Femur (tissue), 1 donor: ENCODE measurements at regions not wholly inside any gene's neighbourhood (a gene's known extent, or its start where the extent isn't known, plus 50 kb on each side); places are given as distances from the start of the nearest gene placed in this dataset.
"Not testable (repeated sequence)": the region's sequence is repeated elsewhere in the genome, so short reads cannot be mapped to it uniquely, and the experiment has no call there.

Experiments used
- DNase-seq: peaks from one replicate; pipeline ENCODE4 v3.0.0-alpha.2; 2017

DNA sequence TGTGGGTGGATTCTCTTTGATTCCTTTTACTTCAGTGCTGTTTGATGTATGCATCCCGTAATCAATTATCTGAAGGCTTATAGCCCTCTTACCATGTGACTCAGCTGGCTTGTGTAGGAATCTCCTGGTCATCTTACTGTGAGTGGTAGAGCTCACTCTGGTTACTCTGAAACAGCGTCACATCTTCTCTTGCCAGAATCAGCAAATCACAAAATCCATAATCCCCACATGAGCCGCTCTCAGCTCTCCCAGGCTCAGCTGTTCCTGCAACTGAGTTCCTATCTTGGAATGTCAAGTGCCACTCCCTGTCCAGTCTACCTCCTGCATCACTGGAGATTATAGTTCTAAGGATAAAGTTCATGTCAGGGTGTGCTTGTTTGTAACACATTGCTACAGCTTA, 278.0 kb downstream of the FBXO8 start:
- no peak for DNase-seq

DNA sequence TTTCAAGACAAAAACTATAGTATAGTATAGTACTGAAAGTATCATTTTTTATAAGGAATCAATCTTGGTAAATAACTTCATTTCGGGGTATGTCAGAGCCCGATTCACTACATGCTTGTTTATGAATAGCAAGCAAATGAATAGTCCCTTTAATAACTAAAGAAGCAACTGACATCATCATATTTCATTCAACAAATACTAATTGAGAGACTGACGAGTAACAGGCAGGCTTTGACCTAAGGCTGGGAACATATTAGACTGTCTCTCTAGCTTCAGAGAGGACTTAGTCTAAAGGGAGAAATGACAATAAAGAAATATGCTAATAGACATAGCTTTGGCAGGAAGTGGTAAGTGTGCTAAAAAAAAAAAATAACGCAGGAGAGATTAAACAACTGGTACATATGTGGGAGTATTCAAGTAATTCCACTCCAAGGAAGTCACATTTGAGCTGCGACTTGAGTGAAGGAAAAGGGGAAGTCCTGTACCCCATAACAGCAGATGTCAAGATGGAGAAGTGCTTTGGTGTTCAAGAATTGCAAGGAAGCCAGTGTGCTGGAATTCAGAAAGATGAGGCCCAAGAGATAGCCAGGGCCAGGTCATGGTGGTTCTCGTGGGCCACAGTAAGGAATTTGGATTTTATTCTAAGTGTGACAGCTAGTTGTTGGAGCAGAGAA, 284.9 kb downstream of the FBXO8 start:
- no peak for DNase-seq

DNA sequence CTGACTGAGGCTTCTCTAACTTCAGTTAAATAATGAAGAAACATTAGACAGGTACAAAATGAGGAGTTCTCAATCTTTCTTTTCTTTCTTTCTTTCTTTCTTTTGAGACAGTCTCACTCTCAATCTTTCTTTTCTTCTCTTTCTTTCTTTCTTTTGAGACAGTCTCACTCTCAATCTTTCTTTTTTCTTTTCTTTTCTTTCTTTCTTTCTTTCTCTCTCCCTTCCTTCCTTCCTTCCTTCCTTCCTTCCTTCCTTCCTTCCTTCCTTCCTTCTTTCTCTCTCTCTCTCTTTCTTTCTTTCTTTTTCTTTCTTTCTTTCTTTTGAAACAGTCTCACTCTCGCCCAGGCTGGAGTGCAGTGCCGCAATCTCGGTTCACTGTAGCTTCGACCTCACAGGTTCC, 287.7 kb downstream of the FBXO8 start:
- DNase-seq: not testable (repeated sequence)

DNA sequence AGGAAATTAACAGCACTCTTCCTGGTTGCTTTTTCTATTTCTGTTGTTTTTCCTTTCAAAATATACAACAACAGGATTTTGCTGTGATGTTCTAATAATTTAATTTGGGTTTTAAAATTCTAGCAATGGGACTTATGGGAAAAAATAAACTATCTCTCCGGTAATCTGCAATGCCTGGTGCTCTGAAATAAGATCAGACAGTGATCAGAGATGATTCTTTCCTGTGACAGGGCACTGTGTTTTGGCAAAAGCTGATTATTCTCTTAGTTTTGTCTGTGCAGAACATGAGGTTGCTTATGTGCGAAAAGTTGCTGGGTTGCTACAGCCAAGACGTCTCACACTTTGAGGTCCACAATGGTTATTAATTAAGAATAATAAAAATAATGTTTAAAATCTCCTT, 291.7 kb downstream of the FBXO8 start:
- DNase-seq: no peak

DNA sequence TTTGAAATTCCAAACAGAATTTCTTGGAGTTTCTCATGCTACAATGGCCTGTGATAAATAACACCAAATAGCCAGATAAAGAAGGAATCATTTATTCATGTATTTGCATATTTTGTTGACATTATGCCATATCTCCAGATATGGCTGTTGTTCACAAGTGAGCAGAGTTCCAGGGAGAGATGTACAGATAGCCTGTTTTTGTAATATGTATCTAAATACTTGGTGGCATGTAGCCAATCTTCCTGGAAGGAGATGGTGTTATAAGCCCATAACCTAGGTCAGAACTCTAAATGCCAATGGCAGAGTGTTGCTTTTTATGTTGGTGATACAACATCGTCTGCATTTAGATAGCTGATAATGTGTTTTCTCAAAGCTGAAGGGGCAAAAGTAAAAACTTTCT, 292.2 kb downstream of the FBXO8 start:
- no peak for DNase-seq

DNA sequence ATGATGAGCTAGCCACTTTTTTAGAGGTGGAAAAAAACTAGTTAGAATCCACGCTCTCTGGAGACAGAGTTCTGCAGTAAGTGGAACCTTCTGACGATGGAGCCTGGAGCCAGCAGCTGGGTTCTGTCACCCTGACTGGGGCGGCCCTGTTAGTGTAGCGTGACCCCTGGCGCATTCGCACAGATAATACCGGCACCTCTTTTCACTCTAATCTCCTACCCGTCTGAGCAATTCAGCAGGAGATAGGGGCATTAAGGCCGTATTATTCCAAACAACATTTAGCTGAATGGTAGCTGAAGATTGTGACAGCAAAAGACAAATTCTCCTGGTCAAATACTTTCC, 292.6 kb downstream of the FBXO8 start:
- DNase-seq: no peak

DNA sequence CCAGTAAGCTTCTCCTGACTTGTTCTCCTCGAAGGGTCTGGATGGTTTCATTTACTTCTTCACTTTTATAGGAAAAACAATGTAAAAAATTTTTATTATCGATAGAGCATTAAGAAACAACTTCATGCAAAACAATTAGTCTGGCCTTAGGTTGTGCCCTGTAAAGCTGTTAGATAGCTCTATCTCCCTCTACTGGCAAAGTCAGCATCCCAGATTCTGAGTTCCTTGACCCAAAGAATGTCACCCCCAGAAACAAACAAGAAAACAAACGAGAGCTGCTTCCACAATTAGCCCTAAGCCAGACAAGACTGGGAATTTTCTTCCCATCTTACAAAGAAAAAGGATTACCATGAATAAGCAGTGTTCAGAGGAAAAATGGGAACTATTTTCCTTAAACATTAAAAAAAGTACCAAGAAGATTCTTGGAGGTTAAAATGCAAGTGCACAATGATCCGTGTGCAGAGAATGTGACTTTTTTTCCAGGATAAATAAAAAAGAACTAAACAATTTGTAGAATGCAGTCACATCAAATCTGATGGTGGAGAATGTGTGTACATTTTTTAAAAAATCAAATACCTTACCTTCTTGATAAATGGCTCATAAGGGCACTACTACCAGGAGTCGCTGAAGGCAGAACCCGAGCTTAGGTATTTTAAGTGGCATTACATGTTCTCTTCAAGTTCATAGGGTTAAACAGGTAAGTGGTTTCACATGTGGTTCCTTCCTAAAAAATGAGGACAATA, 293.2 kb downstream of the FBXO8 start:
- no peak for DNase-seq

DNA sequence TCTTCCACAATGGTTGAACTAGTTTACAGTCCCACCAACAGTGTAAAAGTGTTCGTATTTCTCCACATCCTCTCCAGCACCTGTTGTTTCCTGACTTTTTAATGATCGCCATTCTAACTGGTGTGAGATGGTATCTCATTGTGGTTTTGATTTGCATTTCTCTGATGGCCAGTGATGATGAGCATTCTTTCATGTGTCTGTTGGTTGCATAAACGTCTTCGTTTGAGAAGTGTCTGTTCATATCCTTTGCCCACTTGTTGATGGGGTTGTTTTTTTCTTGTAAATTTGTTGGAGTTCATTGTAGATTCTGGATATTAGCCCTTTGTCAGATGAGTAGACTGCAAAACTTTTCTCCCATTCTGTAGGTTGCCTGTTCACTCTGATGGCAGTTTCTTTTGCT, 319.9 kb downstream of the FBXO8 start:
- not testable (repeated sequence) for DNase-seq

DNA sequence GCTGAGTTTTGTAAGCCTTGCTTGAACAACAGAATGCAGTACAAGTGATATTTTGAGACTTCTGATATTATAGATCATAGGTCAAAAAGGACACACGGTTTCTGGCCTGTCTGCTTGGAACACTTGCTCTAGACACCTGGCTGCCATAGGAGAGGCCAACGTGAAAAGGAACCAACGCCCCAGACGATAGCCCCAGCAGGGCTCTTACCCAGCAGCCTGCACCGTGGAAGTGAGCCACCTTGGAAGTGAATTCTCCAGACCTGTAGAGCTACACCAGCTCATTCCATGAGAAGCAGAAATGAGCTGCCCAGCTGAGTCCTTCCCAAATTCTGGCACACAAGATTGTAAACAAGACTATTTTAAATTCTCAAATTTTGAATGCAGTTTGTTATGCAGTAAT, 323.1 kb downstream of the FBXO8 start:
- DNase-seq: no peak

DNA sequence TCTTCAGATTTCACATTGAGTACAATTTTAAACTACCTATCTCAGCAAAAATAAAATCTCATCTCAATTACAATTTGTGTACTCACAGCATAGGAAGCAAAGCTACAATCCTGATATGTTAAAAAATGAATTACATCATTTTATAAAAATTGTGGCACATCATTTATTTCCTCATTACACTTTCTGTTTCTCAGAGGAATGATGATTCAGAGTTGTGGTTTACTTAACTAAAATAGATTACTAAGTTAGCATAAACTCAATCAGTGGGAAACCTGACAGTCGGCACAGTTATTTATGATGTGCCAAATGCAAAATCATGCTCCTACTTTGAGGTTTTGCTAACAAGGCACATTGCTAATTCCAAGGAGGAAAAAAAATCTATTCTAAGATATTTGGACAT, 325.0 kb downstream of the FBXO8 start:
- no peak for DNase-seq

DNA sequence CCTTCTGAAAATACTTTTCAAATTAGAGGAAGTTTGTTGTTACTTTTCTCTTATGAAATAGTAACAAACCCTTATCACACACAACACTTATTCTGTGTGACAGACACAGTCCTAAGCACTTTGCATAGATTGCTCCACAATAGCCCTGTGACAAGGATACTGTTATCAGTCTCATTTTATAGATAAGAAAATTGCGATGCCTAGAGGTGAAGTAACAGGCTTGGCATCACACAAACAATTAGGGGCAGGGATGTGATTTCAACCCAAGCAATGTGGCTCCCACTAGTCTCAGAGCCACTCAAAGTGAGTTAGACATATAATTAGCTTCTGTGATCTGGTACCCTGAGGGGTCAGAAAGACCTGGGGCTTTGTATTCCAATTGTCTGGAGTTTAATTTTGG, 339.9 kb downstream of the FBXO8 start:
- no peak for DNase-seq

DNA sequence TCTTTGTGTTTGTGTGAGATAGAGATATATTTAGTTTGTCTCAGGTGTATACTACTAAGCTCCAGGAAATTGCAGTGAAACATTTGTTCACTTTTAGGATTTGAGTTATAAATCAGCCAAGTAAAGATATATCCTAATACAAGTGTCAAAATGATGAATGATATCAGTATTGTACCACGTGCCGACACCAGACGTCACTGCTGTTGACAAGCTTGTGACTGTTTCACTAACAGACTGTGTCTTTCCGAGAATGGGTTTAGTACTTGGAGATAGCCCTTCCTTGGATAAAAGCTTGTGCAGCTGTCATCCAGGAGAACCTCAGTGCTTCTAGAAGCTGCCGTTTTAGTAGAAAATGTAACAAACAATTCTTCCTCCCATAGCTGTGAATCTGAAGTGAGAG, 343.3 kb downstream of the FBXO8 start:
- no peak for DNase-seq

DNA sequence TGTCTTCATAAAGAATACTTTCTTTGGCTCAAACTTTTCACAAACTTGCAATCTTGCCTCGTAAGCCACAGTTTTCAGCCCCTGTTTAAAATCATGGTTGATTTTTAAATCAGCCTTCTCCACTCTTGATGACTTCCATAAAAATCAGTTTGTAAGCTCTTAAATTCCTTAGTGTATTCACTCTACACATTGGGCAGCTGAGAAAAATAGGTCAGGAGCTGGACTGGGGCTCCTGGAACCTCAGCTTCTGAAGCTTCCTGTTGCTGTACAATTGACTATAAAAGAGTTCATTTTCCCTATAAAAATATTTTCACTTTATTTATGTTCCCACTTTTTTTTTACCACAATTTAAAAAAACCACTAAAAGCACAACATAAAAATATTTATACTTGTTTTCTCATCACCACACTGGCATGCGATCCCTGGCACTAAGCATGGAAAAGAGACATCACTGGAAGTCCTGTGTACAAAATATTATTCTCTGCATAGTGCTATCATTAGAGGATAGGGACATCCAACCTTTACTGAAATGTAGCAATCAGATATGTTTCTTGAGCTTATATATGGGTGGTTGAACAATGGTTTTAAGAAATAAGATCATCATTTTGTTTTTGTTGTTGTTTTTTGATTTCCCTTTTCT, 345.7 kb downstream of the FBXO8 start:
- no peak for DNase-seq

DNA sequence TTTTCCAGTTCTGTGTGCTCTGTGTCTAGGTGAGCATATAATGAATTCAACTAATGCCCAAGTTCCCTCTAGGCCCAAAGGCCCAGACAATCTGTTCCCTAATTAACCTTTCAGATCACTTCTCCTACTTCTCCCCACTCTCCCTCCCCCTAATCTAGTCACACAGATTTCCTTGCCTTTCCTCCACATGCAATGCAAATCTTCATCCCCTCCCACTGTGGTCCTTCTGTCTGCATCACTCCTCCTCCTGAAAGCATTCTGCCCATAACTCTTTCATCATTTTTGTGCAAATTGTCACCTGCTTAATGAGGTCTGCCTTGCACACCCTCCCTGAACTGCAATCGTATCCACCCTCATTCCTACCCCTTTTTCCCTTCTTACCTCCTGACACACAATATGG, 346.6 kb downstream of the FBXO8 start:
- no peak for DNase-seq

DNA sequence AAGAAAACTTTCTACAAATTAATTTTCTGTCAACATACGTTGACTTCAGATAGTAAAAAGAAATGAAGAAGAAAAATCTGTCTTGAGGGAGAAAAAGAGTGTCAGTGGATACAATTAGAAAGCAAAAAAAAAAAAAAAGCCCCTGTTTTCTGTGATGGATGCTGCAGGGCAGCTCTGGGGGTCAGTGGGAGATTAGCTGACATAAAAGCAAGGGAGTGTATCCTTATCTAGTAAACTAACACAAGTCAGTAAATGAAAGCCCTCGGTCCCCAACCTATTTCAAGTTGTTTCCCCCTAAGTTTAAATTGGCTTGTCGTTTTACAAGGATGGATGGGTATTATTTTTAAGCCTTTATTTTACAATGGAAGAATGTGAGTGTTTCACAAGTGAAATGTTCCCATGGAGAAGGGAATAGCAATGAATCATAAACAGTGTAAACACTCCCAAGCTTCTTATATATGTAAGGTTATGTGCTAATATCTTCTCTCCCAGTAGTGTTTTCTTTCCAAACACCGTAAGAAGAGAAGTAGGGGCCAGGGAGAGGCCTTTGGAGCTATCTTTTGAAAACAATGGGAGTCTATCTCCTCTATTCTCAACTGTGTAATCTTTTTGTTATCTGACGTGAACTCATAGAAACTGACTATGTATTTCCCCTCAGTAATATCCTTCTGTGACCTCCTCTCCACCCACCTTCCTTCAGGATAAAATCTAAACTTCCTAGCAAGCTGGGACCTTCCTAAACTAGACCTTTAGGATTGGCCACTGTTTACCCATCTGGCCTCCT, 347.7 kb downstream of the FBXO8 start:
- no peak for DNase-seq

DNA sequence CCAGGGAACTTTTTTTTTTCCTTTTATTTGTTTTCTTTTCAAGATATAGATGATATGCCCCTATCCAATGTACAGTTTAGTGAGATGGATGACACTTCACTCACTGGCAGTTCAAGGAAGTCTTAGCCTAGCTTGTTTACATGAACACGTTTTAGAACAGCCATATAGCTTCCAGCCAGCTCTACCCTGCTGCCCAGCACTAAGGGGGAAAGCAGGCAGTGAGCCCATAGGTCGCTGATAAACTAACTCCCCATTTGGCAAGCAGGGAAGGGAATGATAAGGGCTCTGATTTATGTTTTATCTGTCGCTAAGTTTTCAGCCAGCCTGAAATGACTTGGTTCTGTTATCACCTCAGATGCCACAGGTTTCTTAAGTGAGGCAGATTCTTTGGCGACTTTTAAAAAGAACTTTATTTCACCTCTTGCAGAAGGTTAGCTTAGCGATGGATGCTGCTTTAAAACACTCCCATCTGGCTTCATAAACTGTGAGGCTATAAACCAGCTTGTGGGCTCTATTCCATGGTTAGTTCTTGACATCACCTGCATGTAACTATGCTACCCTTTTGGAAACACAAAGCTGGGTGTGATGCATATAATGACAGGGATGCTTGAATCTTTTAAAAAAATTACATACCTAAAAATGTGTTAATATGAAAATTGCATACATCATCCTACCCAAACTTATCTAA, 348.4 kb downstream of the FBXO8 start:
- DNase-seq: no peak

DNA sequence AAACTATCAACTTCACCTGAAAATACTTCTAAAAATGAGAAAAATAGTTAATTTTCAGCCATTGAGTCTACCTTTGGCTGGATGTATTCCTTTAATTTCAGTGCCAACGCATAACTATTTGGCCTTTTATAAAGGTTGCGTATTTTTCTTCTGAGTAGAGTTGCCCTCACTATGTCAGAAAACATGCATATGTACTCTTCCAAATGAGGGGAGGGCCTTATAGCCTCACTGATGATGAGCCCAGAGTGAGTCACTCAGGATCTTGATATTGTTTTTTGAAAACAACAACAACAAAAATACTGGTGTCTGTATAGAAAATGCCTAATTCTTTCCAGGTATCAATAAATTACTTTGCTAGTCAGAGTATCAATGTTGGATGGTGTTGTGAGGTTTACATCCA, 349.3 kb downstream of the FBXO8 start:
- no peak for DNase-seq

DNA sequence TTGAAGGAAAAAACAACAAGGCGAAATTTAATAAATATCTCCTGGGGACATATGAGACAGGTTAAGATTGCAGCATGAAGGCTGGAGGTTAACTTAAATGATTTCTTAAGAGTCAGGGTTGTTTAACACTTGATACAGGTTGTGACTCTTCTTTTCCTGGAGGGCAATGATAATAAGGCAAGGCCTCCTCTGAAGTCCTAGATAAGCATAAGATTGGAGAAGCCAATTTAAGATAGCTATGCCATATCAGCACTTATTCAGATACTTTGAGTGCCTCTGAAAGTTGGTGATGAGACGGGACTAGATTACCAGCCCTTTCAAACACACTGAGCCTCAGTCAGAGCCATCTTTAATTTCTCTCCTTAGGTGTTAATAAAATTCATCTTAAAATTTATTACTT, 350.8 kb downstream of the FBXO8 start:
- DNase-seq: no peak

DNA sequence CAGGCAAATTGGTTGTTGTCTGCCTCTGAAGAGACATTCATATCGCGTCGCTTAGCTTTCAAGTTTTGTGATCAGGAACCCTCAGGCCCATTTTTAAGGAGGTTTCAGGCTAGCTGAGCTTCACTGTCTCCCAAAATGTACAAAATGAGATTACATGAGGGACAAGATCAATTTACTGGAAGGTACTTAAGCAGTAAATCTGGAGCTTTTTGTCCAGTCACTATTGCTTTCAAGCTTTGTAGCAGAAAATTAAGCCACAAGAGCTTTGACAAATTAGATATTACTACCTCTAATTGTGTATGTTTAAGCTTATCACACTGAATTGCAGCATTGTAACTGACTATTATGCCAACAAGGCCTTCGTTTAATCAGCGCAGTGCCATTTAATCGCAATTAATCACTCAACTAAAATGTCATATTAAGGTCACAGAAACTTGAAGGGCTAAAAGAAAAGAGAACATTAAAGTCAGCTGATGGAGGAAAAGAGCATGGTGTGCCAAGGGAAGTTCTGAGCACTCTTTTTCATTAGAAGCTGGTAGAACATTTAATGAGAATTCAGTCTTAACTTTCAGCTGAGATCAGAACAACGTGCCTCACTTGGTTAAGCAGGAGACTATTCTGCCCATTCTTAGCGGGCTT, 353.0 kb downstream of the FBXO8 start:
- DNase-seq: no peak

DNA sequence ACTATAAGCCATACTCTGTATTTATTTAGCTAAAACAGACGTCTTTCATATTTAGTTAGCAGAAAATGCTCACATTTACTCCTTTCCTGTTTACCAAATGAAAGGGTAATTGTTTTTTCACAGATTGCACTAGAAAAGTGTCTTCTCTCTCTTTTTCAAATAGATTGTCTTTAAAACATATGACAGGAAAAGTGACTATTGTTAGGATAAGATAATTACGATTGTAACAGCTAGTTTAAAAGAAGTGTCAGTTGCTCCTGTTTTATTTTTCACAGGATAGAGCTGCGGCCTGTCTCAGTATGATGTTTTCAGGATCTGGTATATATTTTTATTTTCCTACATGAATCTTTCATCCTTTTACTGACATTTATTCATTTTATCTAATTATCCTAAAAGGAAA, 353.5 kb downstream of the FBXO8 start:
- DNase-seq: no peak

DNA sequence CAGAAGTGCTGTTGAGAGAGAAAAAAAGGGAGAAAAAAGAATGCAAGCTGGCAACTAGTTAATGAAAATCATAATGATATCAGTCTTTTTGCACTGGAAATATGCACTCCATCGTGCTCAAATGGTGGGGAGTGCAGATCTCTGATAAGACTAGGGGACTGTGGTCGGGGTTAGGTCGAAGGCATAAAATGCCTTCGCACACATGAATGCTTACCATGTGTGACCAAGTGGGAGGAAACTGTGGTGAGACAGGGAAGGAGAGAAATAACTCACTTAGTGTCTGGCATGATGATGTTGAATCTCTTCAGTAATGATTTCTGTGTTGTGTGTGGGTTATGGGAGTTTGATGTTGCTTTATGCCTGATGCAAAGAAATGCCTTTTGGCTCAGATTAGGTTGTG, 358.9 kb downstream of the FBXO8 start:
- no peak for DNase-seq

DNA sequence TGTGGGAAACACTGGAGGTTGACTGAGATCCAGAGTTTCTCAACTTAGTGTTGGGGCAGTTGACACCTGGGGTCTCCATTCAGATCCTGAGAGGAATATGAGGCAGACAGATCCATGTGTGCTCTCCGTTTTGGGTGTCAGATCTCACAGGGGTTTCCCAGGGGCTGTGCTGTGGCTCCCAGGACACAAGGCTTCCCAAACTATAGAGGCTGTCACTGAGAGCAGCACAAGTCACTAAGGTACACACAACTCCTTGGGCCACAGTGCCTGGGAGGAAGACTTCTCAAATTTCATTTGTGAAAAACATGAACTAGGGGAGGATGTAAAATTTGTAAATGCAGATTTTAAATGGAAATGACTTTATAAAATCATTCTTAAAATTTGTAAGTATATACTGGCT, 363.6 kb downstream of the FBXO8 start:
- no peak for DNase-seq

DNA sequence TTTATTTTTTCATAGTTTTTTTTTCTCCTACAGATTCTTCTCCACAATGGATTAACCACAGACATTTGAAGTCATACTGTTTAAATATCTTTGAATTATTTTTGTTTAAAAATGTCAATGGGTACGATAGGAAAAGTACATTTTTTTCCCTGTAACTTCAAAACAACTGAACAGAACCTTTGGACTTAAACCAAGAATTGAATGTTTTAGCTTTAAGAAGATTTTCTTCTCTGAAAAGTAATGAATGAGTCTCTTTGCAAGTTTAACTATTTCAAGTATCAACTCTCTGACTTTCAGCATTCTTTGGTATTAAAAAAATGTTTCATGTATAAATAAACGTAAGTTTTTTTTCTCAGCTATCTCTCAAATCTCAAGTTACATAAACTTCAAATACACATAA, 364.3 kb downstream of the FBXO8 start:
- DNase-seq: no peak
